PC-9 (cell line): ENCODE measurements at regions not wholly inside any gene's neighbourhood (a gene's known extent, or its start where the extent isn't known, plus 50 kb on each side); places are given as distances from the start of the nearest gene placed in this dataset.

Source experiments
- BruUV-seq: library from RNA; stranded (reverse); fragments of 400-500 nt; replicated peaks from 2 replicates; lab custom pipeline; 2021; lab: Mats Ljungman, UMichigan
- CTCF ChIA-PET: fragments of 300-600 bp; sonication (Branson Sonifier 250); formaldehyde crosslinking; loops from one replicate; lab custom pipeline; 2022; ENCODE audit warnings: antibody characterized with exemption; lab: Charles Lee
- POLR2A ChIA-PET: fragments of 300-600 bp; sonication (Branson Sonifier 250); formaldehyde crosslinking; loops from one replicate; lab custom pipeline; 2022; ENCODE audit warnings: antibody characterized with exemption; ENCODE audit not compliant: unreplicated experiment; lab: Charles Lee
- DNase-seq, 2 experiments: peaks; one replicate each; pipeline versions ENCODE4 v3.0.0 to v3.0.0-alpha.2; 2015 to 2022; ENCODE audit warnings: mixed read lengths in 1 of 2
- H2AFZ ChIP-seq: fragments of 200-600 bp; sonication (generic); 2 replicates; pipeline ENCODE4 v1.8.1; 2017; ENCODE audit warnings: antibody characterized with exemption
- H3F3A ChIP-seq: fragments of 200-600 bp; sonication (generic); 2 replicates; pipeline ENCODE4 v1.8.1; 2017; ENCODE audit warnings: antibody characterized with exemption, mild to moderate bottlenecking, low read depth; ENCODE audit not compliant: insufficient read depth
- H3K27ac ChIP-seq: fragments of 200-600 bp; sonication (generic); 2 replicates; pipeline ENCODE4 v1.6.1; 2016; ENCODE audit warnings: mixed run types
- H3K27me3 ChIP-seq: fragments of 200-600 bp; sonication (generic); 2 replicates; pipeline ENCODE4 v1.6.1; 2016; ENCODE audit warnings: low read depth, mixed run types; ENCODE audit not compliant: insufficient read depth
- H3K36me3 ChIP-seq: fragments of 200-600 bp; sonication (generic); 2 replicates; pipeline ENCODE4 v1.6.1; 2016; ENCODE audit warnings: low read depth, mixed run types
- H3K4me1 ChIP-seq: fragments of 200-600 bp; sonication (generic); replicated peaks from 2 replicates; pipeline ENCODE4 v1.6.1; 2016; ENCODE audit warnings: mixed run types; ENCODE audit not compliant: insufficient read depth
- H3K4me2 ChIP-seq: fragments of 200-600 bp; sonication (generic); 2 replicates; pipeline ENCODE4 v1.6.1; 2017; ENCODE audit warnings: mixed run types
- H3K4me3 ChIP-seq: fragments of 200-600 bp; sonication (generic); 2 replicates; pipeline ENCODE4 v1.6.1; 2016; ENCODE audit warnings: mixed run types
- H3K79me2 ChIP-seq: fragments of 200-600 bp; sonication (generic); 2 replicates; pipeline ENCODE4 v1.6.1; 2017; ENCODE audit warnings: low read depth, mixed run types
- H3K9me2 ChIP-seq: fragments of 200-600 bp; sonication (generic); 2 replicates; pipeline ENCODE4 v1.8.1; 2017; ENCODE audit warnings: mild to moderate bottlenecking; ENCODE audit not compliant: insufficient read depth
- H3K9me3 ChIP-seq: fragments of 200-600 bp; sonication (generic); 2 replicates; pipeline ENCODE4 v1.8.1; 2016; ENCODE audit warnings: low read depth; ENCODE audit not compliant: insufficient read depth
- H4K20me1 ChIP-seq: fragments of 200-600 bp; sonication (generic); 2 replicates; pipeline ENCODE4 v1.8.1; 2017; ENCODE audit not compliant: insufficient read depth
- EZH2 ChIP-seq: fragments of 200-600 bp; sonication (generic); IDR thresholded peaks from 2 replicates; pipeline ENCODE4 v1.8.0; 2017; ENCODE audit warnings: antibody characterized with exemption, low read depth
- intact Hi-C: fragments of 100-400 bp; cut with micrococcal nuclease; formaldehyde crosslinking; loops from one replicate; pipeline ENCODE4 v1.10.0; 2022; ENCODE audit not compliant: unreplicated experiment
- TF ChIP-seq, protein P1 (sequence below): fragments of 200-600 bp; sonication (generic); conservative IDR thresholded peaks from 2 replicates; pipeline ENCODE4 v1.6.1; 2017; ENCODE audit warnings: mixed run types, antibody characterized with exemption, mild to moderate bottlenecking, moderate library complexity

DNA sequence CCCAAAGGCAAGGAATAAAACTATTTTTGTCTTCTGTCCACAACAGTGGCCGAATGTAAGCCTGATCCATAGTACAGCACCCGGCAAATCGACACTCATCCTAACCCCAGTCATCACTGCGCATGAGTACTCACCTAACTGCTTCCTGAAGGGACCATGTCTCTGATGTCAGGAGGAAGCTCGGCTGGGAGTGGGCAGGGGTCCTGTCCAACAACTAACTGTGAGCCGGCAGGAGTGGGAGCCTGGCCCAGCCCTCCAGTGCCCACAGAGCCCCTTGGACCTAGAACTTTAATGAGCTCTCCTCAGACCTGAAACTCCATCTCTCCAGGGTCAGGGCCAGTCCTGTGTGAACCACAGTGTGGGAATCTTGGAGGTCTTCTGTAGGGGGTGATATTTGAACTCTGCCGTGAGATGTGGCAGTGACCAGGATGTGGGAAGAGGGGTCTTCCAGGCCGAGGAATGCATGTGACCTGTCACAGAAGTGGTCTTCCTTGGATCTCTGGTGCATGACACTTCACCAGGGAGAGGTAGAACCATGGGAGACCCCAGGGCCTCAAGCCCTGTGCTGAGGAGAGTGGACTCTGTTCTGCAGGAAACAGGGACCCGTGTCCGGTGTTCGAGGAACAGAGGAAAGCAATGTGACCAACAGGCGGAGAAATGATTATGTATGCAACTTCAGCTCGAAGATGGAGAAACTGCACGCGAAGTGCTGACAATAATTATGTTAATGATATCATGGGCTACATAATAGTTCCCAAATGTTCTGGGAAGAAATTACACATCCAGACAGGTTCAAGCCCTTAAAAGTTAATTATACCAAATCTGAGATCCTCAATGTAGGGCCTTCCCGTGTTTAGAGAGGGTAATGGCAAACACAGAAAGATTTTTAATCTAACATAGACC, 240.1 kb upstream of the HDAC4 start:
- no peak overlapping the region for H3K4me3 ChIP-seq
- TF ChIP-seq, protein P1, sequence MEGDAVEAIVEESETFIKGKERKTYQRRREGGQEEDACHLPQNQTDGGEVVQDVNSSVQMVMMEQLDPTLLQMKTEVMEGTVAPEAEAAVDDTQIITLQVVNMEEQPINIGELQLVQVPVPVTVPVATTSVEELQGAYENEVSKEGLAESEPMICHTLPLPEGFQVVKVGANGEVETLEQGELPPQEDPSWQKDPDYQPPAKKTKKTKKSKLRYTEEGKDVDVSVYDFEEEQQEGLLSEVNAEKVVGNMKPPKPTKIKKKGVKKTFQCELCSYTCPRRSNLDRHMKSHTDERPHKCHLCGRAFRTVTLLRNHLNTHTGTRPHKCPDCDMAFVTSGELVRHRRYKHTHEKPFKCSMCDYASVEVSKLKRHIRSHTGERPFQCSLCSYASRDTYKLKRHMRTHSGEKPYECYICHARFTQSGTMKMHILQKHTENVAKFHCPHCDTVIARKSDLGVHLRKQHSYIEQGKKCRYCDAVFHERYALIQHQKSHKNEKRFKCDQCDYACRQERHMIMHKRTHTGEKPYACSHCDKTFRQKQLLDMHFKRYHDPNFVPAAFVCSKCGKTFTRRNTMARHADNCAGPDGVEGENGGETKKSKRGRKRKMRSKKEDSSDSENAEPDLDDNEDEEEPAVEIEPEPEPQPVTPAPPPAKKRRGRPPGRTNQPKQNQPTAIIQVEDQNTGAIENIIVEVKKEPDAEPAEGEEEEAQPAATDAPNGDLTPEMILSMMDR = no peak
- TF ChIP-seq EZH2 = no peak
- no peaks in the 10 kb centered on the region for H4K20me1 ChIP-seq
- DNase-seq = no peak
- BruUV-seq = no TSS peak
- peaks cover 61% of the 10 kb centered on the region for H3K27me3 ChIP-seq
- no peak overlapping the region for H2AFZ ChIP-seq
- intact Hi-C loops = no loop called here
- peaks cover 3% of the 10 kb centered on the region; the same call in 1 of the 2 replicates for H3K9me3 ChIP-seq
- no peaks in the 10 kb centered on the region for H3K36me3 ChIP-seq
- H3K79me2 ChIP-seq = no peaks in the 10 kb centered on the region
- POLR2A ChIA-PET = no interaction called here
- no peaks in the 10 kb centered on the region for H3K4me1 ChIP-seq
- H3K27ac ChIP-seq = no peak overlapping the region
- peaks cover 13% of the 10 kb centered on the region; the same call in 1 of the 2 replicates for H3F3A ChIP-seq
- no peaks in the 10 kb centered on the region for H3K9me2 ChIP-seq
- H3K4me2 ChIP-seq = no peak overlapping the region
- CTCF ChIA-PET = no interaction called here

DNA sequence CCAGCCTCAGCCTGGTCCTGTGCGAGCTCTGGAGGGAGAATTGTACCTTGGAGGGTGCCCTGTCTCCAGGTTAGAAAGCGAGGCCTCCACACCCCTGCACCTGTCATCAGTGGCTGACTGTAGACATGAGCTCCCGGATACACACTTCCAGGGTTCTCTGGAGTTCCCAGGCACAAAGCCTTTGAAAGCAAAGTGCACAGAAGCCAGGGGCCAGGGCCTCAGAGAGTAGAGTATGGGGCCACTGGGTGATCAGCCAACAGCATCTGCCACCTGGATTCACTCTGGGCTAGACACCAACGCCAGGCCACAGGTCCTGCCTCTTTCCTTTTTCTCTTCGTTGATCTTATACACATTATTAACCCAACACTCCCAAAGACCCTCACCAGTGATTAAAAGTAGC, 239.4 kb upstream of the HDAC4 start:
- H3F3A ChIP-seq = peaks cover 13% of the 10 kb centered on the region; the same call in 1 of the 2 replicates
- TF ChIP-seq EZH2 = no peak
- TF ChIP-seq, protein P1 = no peak
- H3K79me2 ChIP-seq = no peaks in the 10 kb centered on the region
- no peaks in the 10 kb centered on the region for H3K9me2 ChIP-seq
- POLR2A ChIA-PET = no interaction called here
- no peaks in the 10 kb centered on the region for H3K4me1 ChIP-seq
- DNase-seq = no peak
- no peak overlapping the region for H3K4me2 ChIP-seq
- H3K9me3 ChIP-seq = peaks cover 3% of the 10 kb centered on the region; the same call in 1 of the 2 replicates
- no peak overlapping the region for H3K27ac ChIP-seq
- BruUV-seq = no TSS peak
- no peak overlapping the region for H3K4me3 ChIP-seq
- H3K36me3 ChIP-seq = no peaks in the 10 kb centered on the region
- CTCF ChIA-PET = no interaction called here
- no peaks in the 10 kb centered on the region for H4K20me1 ChIP-seq
- no peak overlapping the region for H2AFZ ChIP-seq
- intact Hi-C loops = no loop called here
- H3K27me3 ChIP-seq = peaks cover 56% of the 10 kb centered on the region

DNA sequence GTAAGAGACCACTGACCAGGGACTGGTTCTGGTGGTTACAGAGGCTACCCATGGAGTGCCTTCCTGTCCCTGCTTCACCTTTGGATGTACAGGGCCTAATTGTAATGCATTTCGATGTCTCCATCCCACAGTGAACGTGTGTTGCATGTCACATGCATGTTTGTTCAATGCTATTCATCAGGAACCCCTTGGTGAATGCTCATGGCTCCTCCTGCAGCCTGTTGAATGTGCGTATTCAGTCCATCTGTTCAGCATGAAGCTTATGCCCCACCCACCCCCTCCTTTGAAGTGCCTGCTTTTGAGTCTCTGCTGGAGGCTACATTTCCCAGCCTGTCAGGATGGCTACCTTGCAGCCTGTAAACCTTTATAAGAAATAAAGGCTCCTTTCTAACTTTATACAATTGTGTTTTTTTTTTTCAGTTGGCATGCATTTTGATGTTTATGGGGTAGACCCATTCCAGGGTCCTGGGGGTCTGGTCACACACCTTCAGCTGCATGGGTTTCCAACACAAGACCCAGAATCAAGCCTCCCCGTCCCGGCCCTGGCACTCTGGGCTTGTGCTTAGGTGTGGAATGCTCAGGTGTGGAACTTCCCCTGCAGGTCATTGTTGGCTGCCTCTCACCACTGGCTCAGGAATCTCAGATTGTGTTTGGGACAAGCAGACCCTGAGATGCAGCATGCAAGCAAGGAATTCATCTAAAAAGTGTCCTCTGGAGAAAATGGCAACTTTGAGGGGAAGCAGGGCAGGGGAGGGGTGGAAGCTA, 238.8 kb upstream of the HDAC4 start:
- H3K27ac ChIP-seq = no peak overlapping the region
- no peak overlapping the region for H2AFZ ChIP-seq
- H3K36me3 ChIP-seq = no peaks in the 10 kb centered on the region
- intact Hi-C loops = no loop called here
- no peaks in the 10 kb centered on the region for H3K79me2 ChIP-seq
- no peak for DNase-seq
- no peak overlapping the region for H3K4me3 ChIP-seq
- H3K9me3 ChIP-seq = peaks cover 3% of the 10 kb centered on the region; the same call in 1 of the 2 replicates
- no TSS peak for BruUV-seq
- H3K4me1 ChIP-seq = no peaks in the 10 kb centered on the region
- ChIA-PET CTCF (no interaction called here), POLR2A (no interaction called here)
- no peaks in the 10 kb centered on the region for H4K20me1 ChIP-seq
- no peak overlapping the region for H3K4me2 ChIP-seq
- peaks cover 51% of the 10 kb centered on the region for H3K27me3 ChIP-seq
- TF ChIP-seq EZH2 = no peak
- TF ChIP-seq, protein P1 = no peak
- H3K9me2 ChIP-seq = no peaks in the 10 kb centered on the region
- H3F3A ChIP-seq = peaks cover 13% of the 10 kb centered on the region; the same call in 1 of the 2 replicates
